WERI-Rb-1 (cell line): ENCODE measurements at regions not wholly inside any gene's neighbourhood (a gene's known extent, or its start where the extent isn't known, plus 50 kb on each side); places are given as distances from the start of the nearest gene placed in this dataset.

Source experiments
- DNase-seq: peaks from one replicate; pipeline ENCODE4 v3.0.0-alpha.2; 2020
- H3K27ac ChIP-seq: fragments of 250-450 bp; sonication (Bioruptor Pico); 2 replicates; pipeline ENCODE4 v1.5.1; 2020; ENCODE audit warnings: mild to moderate bottlenecking, moderate library complexity
- H3K27me3 ChIP-seq: fragments of 250-450 bp; sonication (Bioruptor Pico); 2 replicates; pipeline ENCODE4 v1.5.1; 2021; ENCODE audit warnings: mild to moderate bottlenecking, low read depth, moderate library complexity; ENCODE audit not compliant: insufficient read depth, severe bottlenecking
- H3K36me3 ChIP-seq: fragments of 250-450 bp; sonication (Bioruptor Pico); 2 replicates; pipeline ENCODE4 v1.5.1; 2020; ENCODE audit warnings: mild to moderate bottlenecking, moderate library complexity
- H3K4me3 ChIP-seq: 2 replicates; pipeline ENCODE4 v1.5.1; 2011; ENCODE audit warnings: low read depth, mild to moderate bottlenecking, control low read depth, low read length
- H3K9me3 ChIP-seq: fragments of 250-450 bp; sonication (Bioruptor Pico); 2 replicates; pipeline ENCODE4 v1.5.1; 2021; ENCODE audit warnings: mild to moderate bottlenecking, moderate library complexity; ENCODE audit not compliant: severe bottlenecking
- TF ChIP-seq, protein P1 (sequence below): IDR thresholded peaks from 2 replicates; pipeline ENCODE4 v1.5.1; 2011; ENCODE audit warnings: low read depth, mild to moderate bottlenecking, control low read depth, inconsistent platforms, low read length

DNA sequence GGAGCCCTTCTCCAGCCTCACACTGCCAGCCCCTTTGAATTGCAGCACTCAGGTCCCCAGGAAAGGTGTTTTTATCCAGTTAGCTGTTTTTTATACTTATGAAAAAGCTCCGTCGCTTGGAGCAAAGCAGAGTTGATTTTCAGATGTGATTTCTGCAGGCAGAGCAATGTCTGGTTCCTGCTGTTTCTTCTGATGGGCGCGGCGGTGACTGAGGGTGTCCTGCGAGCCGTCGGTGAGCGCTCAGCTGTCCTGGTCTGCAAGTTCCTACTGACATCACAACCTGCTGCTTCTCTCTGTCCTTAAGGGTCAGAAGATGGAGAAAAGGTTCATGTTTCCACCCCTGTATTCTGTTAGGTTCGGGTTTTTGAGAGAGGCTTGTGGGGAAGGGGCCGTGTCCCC lies 109.6 kb upstream of the FAM20C start:
- H3K9me3 ChIP-seq: no peaks in the 10 kb centered on the region
- no peak overlapping the region for H3K27ac ChIP-seq
- no peak overlapping the region for H3K4me3 ChIP-seq
- H3K27me3 ChIP-seq: no peaks in the 10 kb centered on the region
- DNase-seq: no peak
- TF ChIP-seq, protein P1, sequence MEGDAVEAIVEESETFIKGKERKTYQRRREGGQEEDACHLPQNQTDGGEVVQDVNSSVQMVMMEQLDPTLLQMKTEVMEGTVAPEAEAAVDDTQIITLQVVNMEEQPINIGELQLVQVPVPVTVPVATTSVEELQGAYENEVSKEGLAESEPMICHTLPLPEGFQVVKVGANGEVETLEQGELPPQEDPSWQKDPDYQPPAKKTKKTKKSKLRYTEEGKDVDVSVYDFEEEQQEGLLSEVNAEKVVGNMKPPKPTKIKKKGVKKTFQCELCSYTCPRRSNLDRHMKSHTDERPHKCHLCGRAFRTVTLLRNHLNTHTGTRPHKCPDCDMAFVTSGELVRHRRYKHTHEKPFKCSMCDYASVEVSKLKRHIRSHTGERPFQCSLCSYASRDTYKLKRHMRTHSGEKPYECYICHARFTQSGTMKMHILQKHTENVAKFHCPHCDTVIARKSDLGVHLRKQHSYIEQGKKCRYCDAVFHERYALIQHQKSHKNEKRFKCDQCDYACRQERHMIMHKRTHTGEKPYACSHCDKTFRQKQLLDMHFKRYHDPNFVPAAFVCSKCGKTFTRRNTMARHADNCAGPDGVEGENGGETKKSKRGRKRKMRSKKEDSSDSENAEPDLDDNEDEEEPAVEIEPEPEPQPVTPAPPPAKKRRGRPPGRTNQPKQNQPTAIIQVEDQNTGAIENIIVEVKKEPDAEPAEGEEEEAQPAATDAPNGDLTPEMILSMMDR: no peak
- no peaks in the 10 kb centered on the region for H3K36me3 ChIP-seq

DNA sequence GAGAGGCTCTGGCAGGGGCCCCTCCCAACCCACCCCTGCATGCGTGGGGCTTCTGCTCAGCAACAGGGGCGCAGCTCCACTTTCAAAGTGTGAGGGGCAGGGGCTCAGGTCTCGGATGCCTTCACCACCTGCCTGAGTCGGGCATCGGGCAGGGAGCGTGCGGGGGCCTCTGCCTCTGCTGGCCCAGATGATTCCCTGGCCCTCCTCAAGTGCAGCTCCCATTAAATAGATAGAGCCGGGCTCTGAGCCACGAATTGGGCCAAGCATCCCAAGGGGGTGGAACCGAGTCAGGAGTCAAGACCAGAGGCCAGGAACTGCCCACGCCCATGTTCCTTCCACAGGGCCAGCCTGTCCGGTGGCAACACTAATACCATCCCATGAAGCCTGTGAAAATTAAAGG lies 108.9 kb upstream of the FAM20C start:
- H3K27me3 ChIP-seq: no peaks in the 10 kb centered on the region

DNA sequence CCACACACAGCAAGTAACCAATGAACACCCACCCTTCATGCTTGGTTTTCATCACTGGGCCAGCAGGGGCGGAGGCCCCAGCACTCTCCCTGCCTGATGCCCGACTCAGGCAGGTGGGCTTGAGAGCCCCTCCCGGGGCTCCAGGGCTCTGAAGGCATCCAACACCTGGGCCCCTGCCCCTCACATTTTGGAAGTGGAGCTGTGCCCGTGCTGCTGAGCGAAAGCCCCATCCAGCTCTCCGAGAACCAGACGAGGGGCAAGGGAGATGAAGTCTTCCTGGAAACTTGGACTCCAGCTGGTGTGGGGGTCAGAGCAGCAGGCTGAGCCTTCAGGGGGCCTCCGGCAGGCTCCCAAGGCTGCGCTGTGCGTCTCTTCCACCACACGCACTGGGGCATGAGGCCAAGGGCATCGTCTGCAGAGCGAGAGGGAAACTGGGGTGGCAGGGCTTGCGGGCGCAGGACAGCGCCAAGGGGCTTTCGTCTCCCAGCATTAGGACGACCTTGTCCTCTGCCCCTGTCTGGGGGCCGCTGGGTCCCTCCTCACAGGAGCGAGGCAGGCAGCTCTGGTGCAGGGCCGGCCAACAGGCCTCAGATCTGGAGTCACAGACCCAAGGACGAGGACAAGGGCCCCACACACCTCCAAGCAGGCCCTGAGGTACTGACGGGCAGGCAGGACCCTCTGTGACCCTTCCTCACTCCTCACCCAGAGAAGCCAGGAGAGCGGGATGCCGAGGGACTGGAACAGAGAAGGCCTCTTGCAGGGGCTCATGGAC lies 108.3 kb upstream of the FAM20C start:
- no peak for DNase-seq
- no peaks in the 10 kb centered on the region for H3K9me3 ChIP-seq
- no peak overlapping the region for H3K27ac ChIP-seq
- no peaks in the 10 kb centered on the region for H3K27me3 ChIP-seq
- no peaks in the 10 kb centered on the region for H3K36me3 ChIP-seq
- H3K4me3 ChIP-seq: no peak overlapping the region
- TF ChIP-seq, protein P1: no peak

More for the DNA sequence above, 108.9 kb upstream of the FAM20C start:
- no peak overlapping the region for H3K4me3 ChIP-seq
- TF ChIP-seq, protein P1: no peak
- no peak for DNase-seq
- no peaks in the 10 kb centered on the region for H3K36me3 ChIP-seq
- H3K9me3 ChIP-seq: no peaks in the 10 kb centered on the region
- H3K27ac ChIP-seq: no peak overlapping the region

DNA sequence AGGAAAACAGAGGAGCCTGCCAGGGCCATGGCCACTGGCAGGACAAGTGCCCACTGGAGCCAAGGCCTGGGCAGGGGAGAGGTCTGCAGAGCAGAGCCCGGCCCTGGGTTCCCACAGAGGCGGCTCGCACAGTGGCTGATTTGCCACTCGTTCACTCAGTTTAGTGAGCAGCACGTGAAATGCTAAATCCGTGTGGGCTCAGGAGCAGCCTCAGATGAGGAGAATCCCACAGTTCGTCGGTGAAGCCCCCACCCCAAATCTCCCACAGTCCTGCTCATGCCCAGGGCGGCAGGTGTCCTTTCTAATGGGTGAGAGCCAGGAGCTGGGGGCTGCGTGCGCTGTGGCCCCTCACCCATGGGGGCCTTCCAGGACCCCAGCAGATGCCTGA lies 107.7 kb upstream of the FAM20C start:
- H3K4me3 ChIP-seq: no peak overlapping the region
- H3K27me3 ChIP-seq: no peaks in the 10 kb centered on the region
- H3K9me3 ChIP-seq: no peaks in the 10 kb centered on the region
- TF ChIP-seq, protein P1: no peak
- no peaks in the 10 kb centered on the region for H3K36me3 ChIP-seq
- H3K27ac ChIP-seq: no peak overlapping the region
- DNase-seq: no peak

DNA sequence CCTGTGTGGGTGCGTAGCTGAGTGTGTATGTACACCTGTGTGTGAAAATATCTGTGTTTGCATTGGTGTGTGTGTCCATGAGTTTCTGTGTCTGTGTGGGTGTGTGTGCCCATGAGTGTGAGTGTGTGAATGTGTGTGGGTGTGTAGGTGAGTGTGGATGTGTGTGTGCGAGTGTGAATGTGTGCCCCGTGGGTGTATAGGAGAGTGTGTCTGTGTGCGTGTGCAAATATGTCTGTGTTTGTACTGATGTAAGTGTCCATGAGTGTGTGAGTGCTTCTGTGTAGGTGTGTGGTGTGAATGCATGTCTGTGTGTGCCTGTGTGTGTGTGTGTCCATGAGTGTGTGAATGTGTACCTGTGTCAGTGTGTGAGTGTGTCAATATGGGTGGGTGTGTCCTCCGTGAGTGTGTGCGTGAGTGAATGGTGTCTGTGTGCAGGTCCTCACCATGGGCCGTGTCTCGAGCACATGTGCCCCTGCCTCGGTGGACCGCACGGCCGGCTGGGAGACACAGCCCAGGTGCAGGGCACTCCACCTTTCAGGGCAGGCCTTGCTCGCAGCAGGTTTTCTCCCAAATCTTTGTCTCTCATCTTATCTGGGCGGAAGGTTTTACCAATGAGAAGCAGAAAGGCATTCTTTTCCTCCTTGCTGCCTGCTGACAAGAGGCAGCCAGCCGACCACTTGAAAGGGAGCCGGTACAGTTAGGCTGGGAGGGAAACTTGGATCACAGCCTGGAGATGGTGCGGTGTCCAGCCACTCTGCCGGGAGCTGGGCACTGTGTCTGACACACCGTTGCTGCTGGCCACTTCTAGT lies 107.1 kb upstream of the FAM20C start:
- H3K9me3 ChIP-seq: no peaks in the 10 kb centered on the region
- no peak overlapping the region for H3K27ac ChIP-seq
- DNase-seq: no peak
- no peaks in the 10 kb centered on the region for H3K27me3 ChIP-seq
- no peak overlapping the region for H3K4me3 ChIP-seq
- TF ChIP-seq, protein P1: no peak
- no peaks in the 10 kb centered on the region for H3K36me3 ChIP-seq
